ENCODE measurements at regions not wholly inside any gene's neighbourhood (a gene's known extent, or its start where the extent isn't known, plus 50 kb on each side); places are given as distances from the start of the nearest gene placed in this dataset.

DNA sequence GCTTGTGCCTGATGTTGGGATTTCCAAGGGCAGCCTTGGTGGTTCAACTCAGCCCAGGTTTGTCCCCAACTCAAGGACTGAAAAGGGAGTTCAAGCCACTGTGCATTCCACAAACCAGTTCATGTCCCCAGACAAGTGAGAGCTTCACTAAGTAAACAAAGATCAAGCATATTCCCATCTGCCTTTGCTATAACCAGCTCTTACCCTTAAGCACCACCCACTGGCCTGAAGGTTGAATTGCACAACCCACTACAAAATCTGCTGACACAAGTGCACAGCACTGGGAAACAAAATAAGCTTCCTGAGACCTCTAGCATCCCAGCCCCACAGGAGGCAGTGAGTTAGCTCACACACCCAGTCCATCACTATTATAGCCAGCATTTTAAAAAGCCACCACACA lies 516.7 kb downstream of the NR4A2 start:
- in situ Hi-C loops (cut with MboI; ENCODE audit: low sequenced_read_pairs in 4 of 4) = no loop called here
- no peak for ATAC-seq
- intact Hi-C loops (cut with DNase I; ENCODE audit: low total_unique reads) = no loop called here
- Histone ChIP-seq H3K27ac (no peak overlapping the region), H3K36me3 (no peaks in the 10 kb centered on the region), H3K9me3 (no peaks in the 10 kb centered on the region), H3K4me3 (no peak overlapping the region), H3K27me3 (no peaks in the 10 kb centered on the region), H3K4me1 (no peaks in the 10 kb centered on the region)
- no peak for DNase-seq
- TF ChIP-seq, protein P1, sequence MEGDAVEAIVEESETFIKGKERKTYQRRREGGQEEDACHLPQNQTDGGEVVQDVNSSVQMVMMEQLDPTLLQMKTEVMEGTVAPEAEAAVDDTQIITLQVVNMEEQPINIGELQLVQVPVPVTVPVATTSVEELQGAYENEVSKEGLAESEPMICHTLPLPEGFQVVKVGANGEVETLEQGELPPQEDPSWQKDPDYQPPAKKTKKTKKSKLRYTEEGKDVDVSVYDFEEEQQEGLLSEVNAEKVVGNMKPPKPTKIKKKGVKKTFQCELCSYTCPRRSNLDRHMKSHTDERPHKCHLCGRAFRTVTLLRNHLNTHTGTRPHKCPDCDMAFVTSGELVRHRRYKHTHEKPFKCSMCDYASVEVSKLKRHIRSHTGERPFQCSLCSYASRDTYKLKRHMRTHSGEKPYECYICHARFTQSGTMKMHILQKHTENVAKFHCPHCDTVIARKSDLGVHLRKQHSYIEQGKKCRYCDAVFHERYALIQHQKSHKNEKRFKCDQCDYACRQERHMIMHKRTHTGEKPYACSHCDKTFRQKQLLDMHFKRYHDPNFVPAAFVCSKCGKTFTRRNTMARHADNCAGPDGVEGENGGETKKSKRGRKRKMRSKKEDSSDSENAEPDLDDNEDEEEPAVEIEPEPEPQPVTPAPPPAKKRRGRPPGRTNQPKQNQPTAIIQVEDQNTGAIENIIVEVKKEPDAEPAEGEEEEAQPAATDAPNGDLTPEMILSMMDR (IDR thresholded peaks at IDR 0.05 in 4 of 5, conservative IDR thresholded peaks at IDR 0.05 in 1 of 5) = no peak
- no peak for TF ChIP-seq POLR2A (IDR thresholded peaks at IDR 0.05)

DNA sequence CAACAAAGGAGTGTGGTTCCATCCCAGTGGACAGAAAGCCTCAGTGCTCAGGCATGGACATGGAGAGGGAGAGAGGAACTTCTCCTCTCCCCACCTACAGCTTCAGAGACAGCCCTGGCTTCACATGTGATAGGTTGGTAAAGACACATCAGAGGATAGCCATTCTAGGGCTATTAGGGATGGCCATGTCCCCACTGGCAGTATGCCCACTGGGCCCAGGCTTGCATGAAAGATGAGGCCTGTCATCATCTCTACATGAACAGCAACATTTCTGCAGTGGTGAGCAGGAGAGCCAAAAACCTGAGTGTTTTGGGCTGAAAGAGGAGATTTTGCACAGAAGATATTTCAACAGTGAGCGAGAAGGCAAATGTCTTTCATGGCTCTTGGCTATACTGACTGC lies 517.2 kb downstream of the NR4A2 start:
- H3K4me1 ChIP-seq = no peaks in the 10 kb centered on the region
- ATAC-seq = no peak

DNA sequence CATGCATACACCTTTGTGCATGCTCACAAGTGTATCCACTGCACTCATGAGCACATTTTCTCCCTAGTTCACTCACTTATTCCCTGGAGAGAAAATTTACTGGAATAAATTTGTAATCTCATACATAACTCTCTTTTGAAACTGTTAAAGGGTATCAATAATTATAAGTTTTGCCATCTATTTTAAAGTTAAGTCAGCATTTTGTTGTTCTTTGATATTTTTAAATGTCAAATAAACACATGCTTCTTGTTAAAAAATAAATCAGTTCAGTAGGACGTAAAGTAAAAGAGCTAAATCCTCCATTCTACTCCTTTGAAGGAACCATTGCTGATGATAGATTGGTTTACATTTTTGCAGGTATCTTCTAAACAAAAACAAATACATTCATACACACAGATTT lies 522.1 kb downstream of the NR4A2 start:
- Histone ChIP-seq H3K9me3 (no peaks in the 10 kb centered on the region), H3K4me1 (no peaks in the 10 kb centered on the region), H3K27me3 (no peaks in the 10 kb centered on the region), H3K27ac (no peak overlapping the region), H3K36me3 (no peaks in the 10 kb centered on the region), H3K4me3 (no peak overlapping the region)
- ATAC-seq (no peak), DNase-seq (no peak)
- TF ChIP-seq POLR2A (IDR thresholded peaks at IDR 0.05) = no peak
- TF ChIP-seq, protein P1 (IDR thresholded peaks at IDR 0.05 in 4 of 5, conservative IDR thresholded peaks at IDR 0.05 in 1 of 5) = no peak
- intact Hi-C loops (cut with DNase I; ENCODE audit: low total_unique reads) = no loop called here
- in situ Hi-C loops (cut with MboI; ENCODE audit: low sequenced_read_pairs in 4 of 4) = no loop called here

More for the DNA sequence above, 517.2 kb downstream of the NR4A2 start:
- Histone ChIP-seq H3K27ac (no peak overlapping the region), H3K27me3 (no peaks in the 10 kb centered on the region), H3K4me3 (no peak overlapping the region), H3K9me3 (no peaks in the 10 kb centered on the region), H3K36me3 (no peaks in the 10 kb centered on the region)
- TF ChIP-seq, protein P1 (IDR thresholded peaks at IDR 0.05 in 4 of 5, conservative IDR thresholded peaks at IDR 0.05 in 1 of 5) = no peak
- no peak for TF ChIP-seq POLR2A (IDR thresholded peaks at IDR 0.05)
- intact Hi-C loops (cut with DNase I; ENCODE audit: low total_unique reads) = no loop called here
- in situ Hi-C loops (cut with MboI; ENCODE audit: low sequenced_read_pairs in 4 of 4) = no loop called here
- no peak for DNase-seq

DNA sequence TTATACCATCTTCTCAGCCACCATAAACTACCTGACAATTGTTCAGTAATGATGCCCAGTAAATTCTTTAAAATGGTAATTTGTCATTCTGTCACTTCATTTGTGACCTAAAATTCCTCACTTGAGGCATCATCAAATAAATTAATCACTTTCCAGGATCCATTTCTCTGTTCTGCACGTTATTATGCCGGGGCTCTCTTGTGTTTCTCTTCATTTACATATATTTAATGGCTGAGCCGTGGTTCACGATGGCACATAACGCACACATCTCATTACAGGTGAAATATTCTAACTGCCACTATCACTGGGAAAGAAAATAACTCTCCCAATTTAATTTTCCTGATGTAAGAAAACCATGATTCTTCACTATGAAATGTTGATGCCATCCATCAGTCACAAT lies 529.6 kb downstream of the NR4A2 start:
- DNase-seq = no peak
- Histone ChIP-seq H3K4me3 (no peak overlapping the region), H3K9me3 (no peaks in the 10 kb centered on the region), H3K27ac (no peak overlapping the region), H3K27me3 (no peaks in the 10 kb centered on the region), H3K4me1 (no peaks in the 10 kb centered on the region), H3K36me3 (no peaks in the 10 kb centered on the region)
- TF ChIP-seq, protein P1 (IDR thresholded peaks at IDR 0.05 in 4 of 5, conservative IDR thresholded peaks at IDR 0.05 in 1 of 5) = no peak
- no peak for TF ChIP-seq POLR2A (IDR thresholded peaks at IDR 0.05)
- in situ Hi-C loops (cut with MboI; ENCODE audit: low sequenced_read_pairs in 4 of 4) = no loop called here
- ATAC-seq = no peak
- intact Hi-C loops (cut with DNase I; ENCODE audit: low total_unique reads) = no loop called here

DNA sequence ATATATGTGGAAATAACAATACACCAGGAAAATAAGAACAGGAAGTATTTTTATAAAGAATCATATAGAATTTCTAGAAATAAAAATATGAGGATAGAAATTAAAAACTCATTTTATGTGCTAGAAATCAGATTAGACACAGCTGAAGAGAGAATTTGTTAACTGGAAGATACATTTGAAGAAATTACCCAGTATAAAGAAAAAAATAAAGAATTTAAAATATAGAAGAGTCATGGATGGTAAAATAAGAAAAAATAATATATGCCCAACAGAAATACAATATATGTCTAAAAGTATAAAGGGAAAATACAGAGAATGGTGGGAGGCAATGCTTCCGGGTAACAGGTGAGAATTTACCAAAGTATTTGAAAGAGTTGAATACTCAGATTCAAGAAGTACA lies 539.9 kb downstream of the NR4A2 start:
- DNase-seq = no peak
- peaks cover 0 to 8% (median 0%) of the 10 kb centered on the region in 3 donors for H3K9me3 ChIP-seq
- no peak overlapping the region for H3K27ac ChIP-seq
- H3K27me3 ChIP-seq = no peaks in the 10 kb centered on the region
- intact Hi-C loops (cut with DNase I; ENCODE audit: low total_unique reads) (no loop called here), in situ Hi-C loops (cut with MboI; ENCODE audit: low sequenced_read_pairs in 4 of 4) (no loop called here)
- no peak for ATAC-seq
- TF ChIP-seq, protein P1 (IDR thresholded peaks at IDR 0.05 in 4 of 5, conservative IDR thresholded peaks at IDR 0.05 in 1 of 5) = no peak
- TF ChIP-seq POLR2A (IDR thresholded peaks at IDR 0.05) = no peak
- peak overlapping the region in 1 of 4 donors; percentile 20 for H3K4me3 ChIP-seq
- H3K4me1 ChIP-seq = no peaks in the 10 kb centered on the region
- no peaks in the 10 kb centered on the region for H3K36me3 ChIP-seq
